HEK293T (cell line): ENCODE measurements at regions not wholly inside any gene's neighbourhood (a gene's known extent, or its start where the extent isn't known, plus 50 kb on each side); places are given as distances from the start of the nearest gene placed in this dataset.

Experiments
- CTCF ChIA-PET: fragments of 350-600 bp; formaldehyde crosslinking; extraction: SDS; loops from one replicate; lab custom pipeline; 2021; ENCODE audit warnings: antibody characterized with exemption, inconsistent platforms; lab: Yijun Ruan, JAX
- POLR2A ChIA-PET: fragments of 350-600 bp; formaldehyde crosslinking; extraction: SDS; loops from one replicate; lab custom pipeline; 2020; ENCODE audit warnings: antibody characterized with exemption, inconsistent platforms; lab: Yijun Ruan, JAX
- DNase-seq: peaks from one replicate; pipeline ENCODE4 v3.0.0; 2012; ENCODE audit warnings: mixed read lengths; ENCODE audit errors: extremely low spot score
- ARNT ChIP-seq: fragments of 450-650 bp; IDR thresholded peaks from 2 replicates; pipeline ENCODE4 v1.6.1; 2017; ENCODE audit warnings: mild to moderate bottlenecking
- BHLHE40 ChIP-seq: fragments of 450-650 bp; IDR thresholded peaks from 2 replicates; pipeline ENCODE4 v1.6.1; 2016; ENCODE audit warnings: mild to moderate bottlenecking, moderate library complexity, borderline replicate concordance
- CTBP1 ChIP-seq: fragments of 450-650 bp; IDR thresholded peaks from 2 replicates; pipeline ENCODE4 v1.6.1; 2016; ENCODE audit warnings: borderline replicate concordance
- ELF4 ChIP-seq: fragments of 450-650 bp; IDR thresholded peaks from 2 replicates; pipeline ENCODE4 v1.6.1; 2017; ENCODE audit warnings: antibody characterized with exemption
- FOXA1 ChIP-seq: fragments of 450-650 bp; IDR thresholded peaks from 2 replicates; pipeline ENCODE4 v1.6.1; 2016; ENCODE audit warnings: mild to moderate bottlenecking
- FOXK2 ChIP-seq: fragments of 450-650 bp; IDR thresholded peaks from 2 replicates; pipeline ENCODE4 v1.6.1; 2016; ENCODE audit warnings: mild to moderate bottlenecking
- FOXM1 ChIP-seq: fragments of 450-650 bp; IDR thresholded peaks from 2 replicates; pipeline ENCODE4 v1.6.1; 2017; ENCODE audit warnings: mild to moderate bottlenecking, borderline replicate concordance
- HDGF ChIP-seq: fragments of 450-650 bp; IDR thresholded peaks from 2 replicates; pipeline ENCODE4 v1.6.1; 2017; ENCODE audit warnings: antibody characterized with exemption, borderline replicate concordance
- L3MBTL2 ChIP-seq: fragments of 450-650 bp; conservative IDR thresholded peaks from 2 replicates; pipeline ENCODE4 v1.6.1; 2016; ENCODE audit warnings: mild to moderate bottlenecking
- LEF1 ChIP-seq: fragments of 450-650 bp; IDR thresholded peaks from 2 replicates; pipeline ENCODE4 v1.6.1; 2017; ENCODE audit warnings: mild to moderate bottlenecking, borderline replicate concordance
- NFRKB ChIP-seq: fragments of 450-650 bp; IDR thresholded peaks from 2 replicates; pipeline ENCODE4 v1.6.1; 2016; ENCODE audit warnings: mild to moderate bottlenecking, moderate library complexity
- SP1 ChIP-seq: fragments of 450-650 bp; IDR thresholded peaks from 2 replicates; pipeline ENCODE4 v1.6.1; 2017
- SUZ12 ChIP-seq: fragments of 450-650 bp; IDR thresholded peaks from 2 replicates; pipeline ENCODE4 v1.6.1; 2016; ENCODE audit warnings: mild to moderate bottlenecking
- TARDBP ChIP-seq: fragments of 450-650 bp; IDR thresholded peaks from 2 replicates; pipeline ENCODE4 v1.6.1; 2016
- ZNF384 ChIP-seq: fragments of 450-650 bp; IDR thresholded peaks from 2 replicates; pipeline ENCODE4 v1.6.1; 2016
- TF ChIP-seq, protein P1 (sequence below): fragments of 450-650 bp; IDR thresholded peaks from 2 replicates; pipeline ENCODE4 v1.6.1; 2016

DNA sequence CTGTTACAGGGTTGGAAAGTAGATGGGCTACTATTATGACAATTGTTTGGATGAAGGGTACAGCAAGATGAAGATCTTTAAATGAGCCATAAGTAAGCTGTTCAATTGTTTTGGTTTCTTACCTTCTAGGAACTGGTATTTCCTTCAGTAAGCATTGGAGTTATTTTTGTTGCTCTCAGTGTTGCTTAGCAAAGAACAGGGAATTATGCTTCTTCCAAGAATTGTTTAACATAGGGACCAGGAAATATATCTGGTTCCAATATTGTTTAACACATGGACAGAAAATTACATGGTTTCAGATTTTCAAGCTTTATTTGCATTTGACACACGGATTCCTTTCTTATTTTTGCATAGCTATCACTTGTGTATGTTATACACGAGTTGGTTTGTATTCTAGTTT lies 1999.0 kb downstream of the ARAP2 start:
- POLR2A ChIA-PET: no interaction called here
- CTCF ChIA-PET: no interaction called here
- TF ChIP-seq, protein P1, sequence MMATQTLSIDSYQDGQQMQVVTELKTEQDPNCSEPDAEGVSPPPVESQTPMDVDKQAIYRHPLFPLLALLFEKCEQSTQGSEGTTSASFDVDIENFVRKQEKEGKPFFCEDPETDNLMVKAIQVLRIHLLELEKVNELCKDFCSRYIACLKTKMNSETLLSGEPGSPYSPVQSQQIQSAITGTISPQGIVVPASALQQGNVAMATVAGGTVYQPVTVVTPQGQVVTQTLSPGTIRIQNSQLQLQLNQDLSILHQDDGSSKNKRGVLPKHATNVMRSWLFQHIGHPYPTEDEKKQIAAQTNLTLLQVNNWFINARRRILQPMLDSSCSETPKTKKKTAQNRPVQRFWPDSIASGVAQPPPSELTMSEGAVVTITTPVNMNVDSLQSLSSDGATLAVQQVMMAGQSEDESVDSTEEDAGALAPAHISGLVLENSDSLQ: no peak
- TF ChIP-seq L3MBTL2: no peak
- no peak for TF ChIP-seq HDGF
- TF ChIP-seq ELF4: no peak
- no peak for TF ChIP-seq SUZ12
- no peak for TF ChIP-seq LEF1
- TF ChIP-seq ARNT: no peak
- no peak for TF ChIP-seq BHLHE40
- no peak for TF ChIP-seq FOXK2
- no peak for TF ChIP-seq CTBP1
- no peak for TF ChIP-seq ZNF384
- no peak for TF ChIP-seq FOXA1
- no peak for TF ChIP-seq SP1
- no peak for TF ChIP-seq FOXM1
- TF ChIP-seq NFRKB: no peak
- TF ChIP-seq TARDBP: no peak
- DNase-seq: no peak

DNA sequence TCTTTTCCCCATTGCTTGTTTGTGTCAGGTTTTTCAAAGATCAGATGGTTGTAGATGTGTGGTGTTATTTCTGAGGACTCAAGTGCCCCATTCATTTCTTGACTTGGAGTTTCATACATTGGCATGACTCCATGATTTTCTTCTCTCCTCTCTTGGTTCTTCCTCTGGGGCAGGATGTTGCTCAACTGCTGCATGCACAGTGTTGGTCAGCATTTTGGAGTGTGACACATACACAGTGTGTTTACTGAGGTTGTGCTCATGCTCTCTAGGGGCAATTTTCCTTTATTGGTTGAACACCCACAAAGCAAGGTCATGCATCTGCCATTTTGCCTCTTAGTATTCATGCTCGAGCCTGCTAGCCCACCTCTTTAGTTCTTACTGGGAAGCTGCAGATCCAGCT lies 1993.8 kb downstream of the ARAP2 start:
- ChIA-PET POLR2A (no interaction called here), CTCF (no interaction called here)
- DNase-seq: no peak
- no peak for TF ChIP-seq SP1

DNA sequence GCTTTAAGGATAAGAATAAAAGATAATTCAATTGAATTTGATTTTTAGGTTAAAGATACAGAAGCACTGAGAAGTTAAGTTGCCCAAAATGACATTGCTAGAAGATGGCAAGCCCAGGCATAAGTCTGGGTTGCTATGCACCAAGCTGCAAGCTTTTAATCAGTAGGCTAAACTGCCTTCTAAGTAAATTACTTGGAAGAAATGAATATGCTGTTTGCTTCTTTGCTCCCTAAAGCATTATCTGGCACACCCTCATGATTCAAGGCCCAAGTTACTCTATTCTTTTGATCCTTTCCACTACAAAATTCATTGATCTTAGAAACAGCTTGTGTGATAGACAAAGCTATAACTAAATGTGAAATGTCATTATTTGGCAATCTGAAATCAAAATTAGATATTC lies 1991.1 kb downstream of the ARAP2 start:
- POLR2A ChIA-PET: no interaction called here
- TF ChIP-seq ARNT (no peak), ZNF384 (no peak), FOXK2 (no peak), FOXA1 (no peak), TARDBP (no peak), BHLHE40 (no peak), SUZ12 (no peak), SP1 (no peak), NFRKB (no peak), L3MBTL2 (no peak), CTBP1 (no peak), HDGF (no peak), LEF1 (no peak), FOXM1 (no peak), ELF4 (no peak)
- TF ChIP-seq, protein P1: no peak
- CTCF ChIA-PET: no interaction called here
- no peak for DNase-seq

DNA sequence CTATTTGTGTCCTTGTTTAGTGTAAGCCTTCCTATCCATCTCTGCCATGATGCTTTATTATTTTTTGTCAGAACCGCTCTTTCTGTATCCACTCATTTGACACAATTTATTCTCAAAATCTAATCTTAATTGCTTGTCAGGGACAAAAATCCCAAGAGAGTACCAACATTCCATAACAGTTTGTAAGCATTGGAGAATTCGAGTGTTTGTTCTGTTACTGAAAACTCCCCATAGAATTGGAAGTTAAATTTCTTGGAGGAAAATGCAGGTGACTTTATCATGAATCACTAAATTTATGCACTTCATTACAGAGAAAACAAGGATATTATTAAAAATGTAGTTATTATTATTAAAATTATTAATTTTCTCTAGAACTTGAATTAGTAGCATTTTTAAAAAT lies 1986.1 kb downstream of the ARAP2 start:
- TF ChIP-seq ZNF384 (no peak), SP1 (no peak), LEF1 (no peak), TARDBP (no peak), ARNT (no peak), NFRKB (no peak), FOXA1 (no peak), HDGF (no peak), BHLHE40 (no peak), FOXK2 (no peak), FOXM1 (no peak), L3MBTL2 (no peak)
- CTCF ChIA-PET: interaction anchor here (0.7 kb wide), 1 partner anchor 1877 kb away, joined by 3 read pairs; no protein-coding TSS in a partner anchor
- POLR2A ChIA-PET: no interaction called here
- DNase-seq: no peak

DNA sequence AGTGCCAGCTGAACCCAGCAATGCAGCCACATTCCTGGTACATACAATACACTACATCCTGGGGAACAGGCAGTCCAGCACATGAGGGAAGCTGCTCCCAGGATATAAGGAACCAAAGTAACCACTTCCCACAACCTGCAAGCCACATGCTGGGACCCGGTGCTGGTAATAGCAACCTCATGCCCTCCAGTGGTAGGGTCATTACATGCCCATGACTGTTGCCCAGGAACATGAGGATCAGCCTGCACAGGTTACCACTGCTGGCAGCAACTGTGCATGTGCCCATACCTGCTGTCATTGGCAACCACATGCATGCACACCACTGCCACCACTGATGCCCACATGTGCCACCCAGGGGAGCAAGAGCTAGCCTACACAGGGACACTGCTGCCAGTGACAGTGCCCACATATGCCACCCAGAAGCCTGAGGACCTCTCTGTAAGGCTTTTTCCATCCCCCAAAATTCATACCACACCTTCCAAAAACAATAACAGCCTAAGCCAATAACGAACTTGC lies 1982.5 kb downstream of the ARAP2 start:
- DNase-seq: no peak
- POLR2A ChIA-PET: no interaction called here
- CTCF ChIA-PET: no interaction called here
- TF ChIP-seq ELF4 (no peak), HDGF (no peak), CTBP1 (no peak), SUZ12 (no peak), LEF1 (no peak), FOXA1 (no peak), FOXK2 (no peak), TARDBP (no peak), FOXM1 (no peak), L3MBTL2 (no peak), ZNF384 (no peak), ARNT (no peak), BHLHE40 (no peak), NFRKB (no peak), SP1 (no peak)
- TF ChIP-seq, protein P1: no peak

DNA sequence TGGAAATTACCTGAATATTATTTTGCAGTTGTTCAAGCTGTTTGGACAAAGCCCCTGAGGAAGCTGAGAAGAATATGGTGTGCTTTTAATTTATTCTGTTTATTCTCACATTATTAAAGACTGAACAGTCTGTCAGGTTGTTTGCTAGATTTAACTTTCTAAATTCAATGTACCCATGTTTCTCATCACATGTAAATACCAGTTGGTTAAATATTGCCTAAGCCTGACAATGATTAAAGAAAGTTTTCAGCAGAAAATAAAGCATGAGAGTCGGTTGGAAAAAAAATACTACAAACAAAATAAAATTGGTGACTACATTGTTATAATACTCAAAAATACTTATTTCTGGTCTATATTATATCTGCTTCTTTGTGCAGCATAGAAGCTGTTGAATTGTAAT lies 1974.7 kb downstream of the ARAP2 start:
- no peak for TF ChIP-seq FOXM1
- no peak for TF ChIP-seq L3MBTL2
- DNase-seq: no peak
- CTCF ChIA-PET: no interaction called here
- POLR2A ChIA-PET: no interaction called here
